Astrocyte of the spinal cord (primary cell): ENCODE measurements at regions not wholly inside any gene's neighbourhood (a gene's known extent, or its start where the extent isn't known, plus 50 kb on each side); places are given as distances from the start of the nearest gene placed in this dataset.
"Not testable (repeated sequence)": the region's sequence is repeated elsewhere in the genome, so short reads cannot be mapped to it uniquely, and the experiment has no call there.

Source experiments
- DNase-seq: peaks from one replicate; pipeline ENCODE4 v3.0.0; 2011; ENCODE audit warnings: low read depth, low spot score
- H3K4me3 ChIP-seq: 2 replicates; pipeline ENCODE4 v1.5.1; 2011; ENCODE audit warnings: low read depth, mild to moderate bottlenecking, low read length, moderate library complexity
- CTCF ChIP-seq: IDR thresholded peaks from 2 replicates; pipeline ENCODE4 v1.5.1; 2012; ENCODE audit warnings: low read depth, mild to moderate bottlenecking, low read length, inconsistent platforms
- in situ Hi-C: cut with HindIII; loops from 2 replicates; pipeline ENCODE4 v1.10.0; 2017; ENCODE audit warnings: low sequenced_read_pairs

GRCh38 chr7:119283353-119283752 is 989.6 kb upstream of the KCND2 start:
- TF ChIP-seq CTCF, result no peak
- DNase-seq, result no peak
- H3K4me3 ChIP-seq, result no peak overlapping the region
- in situ Hi-C loops, result no loop called here

- TF ChIP-seq CTCF, result no peak
- no peak overlapping the region for H3K4me3 ChIP-seq
- DNase-seq, result no peak
- in situ Hi-C loops, result no loop called here
Observed at GRCh38 chr7:119288416-119288815, 984.6 kb upstream of the KCND2 start.

GRCh38 chr7:119300341-119300740 is 972.6 kb upstream of the KCND2 start:
- H3K4me3 ChIP-seq, in situ Hi-C loops, DNase-seq: not testable (repeated sequence)

- in situ Hi-C loops, result no loop called here
- no peak overlapping the region for H3K4me3 ChIP-seq
- no peak for DNase-seq
- TF ChIP-seq CTCF, result no peak
Observed at GRCh38 chr7:119320316-119320715, 952.7 kb upstream of the KCND2 start.

- H3K4me3 ChIP-seq, result no peak overlapping the region
- no peak for TF ChIP-seq CTCF
- DNase-seq, result no peak
- in situ Hi-C loops, result no loop called here
Observed at GRCh38 chr7:119329715-119330114, 943.3 kb upstream of the KCND2 start.

GRCh38 chr7:119335405-119335804 is 937.6 kb upstream of the KCND2 start:
- in situ Hi-C loops, result no loop called here
- no peak for TF ChIP-seq CTCF
- H3K4me3 ChIP-seq, result no peak overlapping the region
- DNase-seq, result no peak

GRCh38 chr7:119341822-119342221 is 931.2 kb upstream of the KCND2 start:
- TF ChIP-seq CTCF, result no peak
- no peak for DNase-seq
- in situ Hi-C loops, result no loop called here
- H3K4me3 ChIP-seq, result no peak overlapping the region
